ENCODE measurements at regions not wholly inside any gene's neighbourhood (a gene's known extent, or its start where the extent isn't known, plus 50 kb on each side); places are given as distances from the start of the nearest gene placed in this dataset.

GRCh38 chr6:82094166-82094806 is 153.3 kb downstream of the IBTK start:
- no peak overlapping the region for H3K27ac ChIP-seq (ENCODE audit: extremely low read depth, low read depth, low read length)
- no peaks in the 10 kb centered on the region for H3K36me3 ChIP-seq (ENCODE audit: control insufficient read depth in 2 of 2, insufficient read depth in 1 of 2, low read length in 2 of 2)
- CTCF ChIA-PET: interaction anchor here (0.7 kb wide), 1 partner anchor 18 kb away, joined by 3 read pairs; no protein-coding TSS in a partner anchor
- no peak overlapping the region for H3K4me3 ChIP-seq (ENCODE audit: low read depth, low read length)
- POLR2A ChIA-PET: no interaction called here
- no peak for TF ChIP-seq ATF2 (tag by site-specific recombination; IDR thresholded peaks at IDR 0.05; ENCODE audit: low read depth)
- no peak for TF ChIP-seq ZNF530 (tag by site-specific recombination; IDR thresholded peaks at IDR 0.05; ENCODE audit: low read depth)
- TF ChIP-seq PRDM1 (tag by site-specific recombination; IDR thresholded peaks at IDR 0.05): no peak
- no peak for TF ChIP-seq ZNF175 (tag by site-specific recombination; IDR thresholded peaks at IDR 0.05)
- TF ChIP-seq ZNF266 (tag by site-specific recombination; IDR thresholded peaks at IDR 0.05; ENCODE audit: low read depth): no peak
- no peak for TF ChIP-seq KLF7 (tag by site-specific recombination; IDR thresholded peaks at IDR 0.05; ENCODE audit: borderline replicate concordance)
- no peak for TF ChIP-seq SALL2 (tag by site-specific recombination; IDR thresholded peaks at IDR 0.05; ENCODE audit: borderline replicate concordance)
- no peak for TF ChIP-seq TSHZ1 (tag by site-specific recombination; IDR thresholded peaks at IDR 0.05; ENCODE audit: borderline replicate concordance)
- no peak for TF ChIP-seq ZNF639 (tag by site-specific recombination; IDR thresholded peaks at IDR 0.05)
- TF ChIP-seq CTCF (tag by site-specific recombination; IDR thresholded peaks at IDR 0.05): no peak
- TF ChIP-seq ZNF785 (tag by site-specific recombination; IDR thresholded peaks at IDR 0.05): no peak
- no peak for TF ChIP-seq ZNF529 (tag by site-specific recombination; IDR thresholded peaks at IDR 0.05; ENCODE audit: insufficient replicate concordance)
- no peak for TF ChIP-seq ZBTB48 (tag by site-specific recombination; IDR thresholded peaks at IDR 0.05)
- TF ChIP-seq ZNF624 (tag by site-specific recombination; IDR thresholded peaks at IDR 0.05): no peak
- TF ChIP-seq ZNF585B (tag by site-specific recombination; IDR thresholded peaks at IDR 0.05): no peak
- no peak for TF ChIP-seq BCL11B (tag by site-specific recombination; IDR thresholded peaks at IDR 0.05; ENCODE audit: low read depth)
- TF ChIP-seq ZNF211 (tag by site-specific recombination; IDR thresholded peaks at IDR 0.05; ENCODE audit: low read depth): no peak
- H3K9me3 ChIP-seq (ENCODE audit: control insufficient read depth, insufficient read depth, low read depth, low read length): no peaks in the 10 kb centered on the region
- no peaks in the 10 kb centered on the region for H3K4me1 ChIP-seq (ENCODE audit: control insufficient read depth, insufficient read depth, low read length)

Measured in HEK293 (cell line).